ENCODE measurements at regions not wholly inside any gene's neighbourhood (a gene's known extent, or its start where the extent isn't known, plus 50 kb on each side); places are given as distances from the start of the nearest gene placed in this dataset.
"Not testable (repeated sequence)": the region's sequence is repeated elsewhere in the genome, so short reads cannot be mapped to it uniquely, and the experiment has no call there.

GRCh38 chr3:27635006-27635405 is 87.1 kb downstream of the EOMES start:
- not testable (repeated sequence) for TF ChIP-seq POLR2A (IDR thresholded peaks at IDR 0.05; ENCODE audit: low read depth, low read length); POLR2AphosphoS5 (IDR thresholded peaks at IDR 0.05; ENCODE audit: low read depth, low read length); TAF1 (IDR thresholded peaks at IDR 0.05; ENCODE audit: borderline replicate concordance, low read depth, low read length)

Data from GM12892 (cell line).